OCI-LY3 (cell line): ENCODE measurements at regions not wholly inside any gene's neighbourhood (a gene's known extent, or its start where the extent isn't known, plus 50 kb on each side); places are given as distances from the start of the nearest gene placed in this dataset.

Experiments
- CTCF ChIP-seq: fragments of 200-600, 300-600 bp; sonication (generic); IDR thresholded peaks from 2 replicates; pipeline ENCODE4 v1.5.1; 2014; ENCODE audit warnings: antibody characterized with exemption, low read length, low read depth
- EZH2phosphoT487 ChIP-seq: fragments of 200-600 bp; shearing (Covaris generic); IDR thresholded peaks from 2 replicates; pipeline ENCODE4 v1.6.1; 2018; ENCODE audit warnings: antibody characterized with exemption, mixed run types, low read depth

- TF ChIP-seq CTCF (no peak), EZH2phosphoT487 (no peak)
These were observed 69.6 kb upstream of the RMDN2 start for GRCh38 chr2:37855283-37856041.
